IMR-90 (cell line): ENCODE measurements at regions not wholly inside any gene's neighbourhood (a gene's known extent, or its start where the extent isn't known, plus 50 kb on each side); places are given as distances from the start of the nearest gene placed in this dataset.

Source experiments
- ATAC-seq: fragments of 200-7000 bp; cut with Tn5 transposase; 2 replicates; pipeline ENCODE4 v1.9.1; 2020; ENCODE audit warnings: low read depth, mild to moderate bottlenecking, moderate library complexity
- BruUV-seq: library from RNA; stranded (reverse); fragments of 400-500 nt; replicated peaks from 2 replicates; lab custom pipeline; 2021; lab: Mats Ljungman, UMichigan
- CTCF ChIA-PET: fragments of 300-600 bp; formaldehyde crosslinking; extraction: SDS; loops from one replicate; lab custom pipeline; 2021; ENCODE audit warnings: antibody characterized with exemption; lab: Yijun Ruan, JAX
- POLR2A ChIA-PET: fragments of 300-600 bp; sonication (Branson Sonifier 250); formaldehyde crosslinking; loops from one replicate; lab custom pipeline; 2022; ENCODE audit warnings: antibody characterized with exemption; ENCODE audit not compliant: unreplicated experiment; lab: Charles Lee
- DNase-seq: peaks from one replicate; pipeline ENCODE4 v3.0.0; 2013
- H2AFZ ChIP-seq: replicated peaks from 2 replicates; pipeline ENCODE3; 2013; ENCODE audit warnings: low read length, mild to moderate bottlenecking; ENCODE audit not compliant: poor library complexity
- H2AK5ac ChIP-seq: 2 replicates; pipeline ENCODE4 v1.6.1; 2013; ENCODE audit warnings: low read depth, low read length, inconsistent platforms
- H2AK9ac ChIP-seq: replicated peaks from 2 replicates; pipeline ENCODE3; 2013; ENCODE audit warnings: mild to moderate bottlenecking, low read depth, low read length, moderate library complexity; ENCODE audit not compliant: poor library complexity
- H2BK120ac ChIP-seq: 2 replicates; pipeline ENCODE4 v1.6.1; 2013; ENCODE audit warnings: low read depth, low read length, inconsistent platforms
- H2BK15ac ChIP-seq: 3 replicates; pipeline ENCODE4 v1.6.1; 2013; ENCODE audit warnings: low read depth, low read length, inconsistent platforms
- H2BK20ac ChIP-seq: 2 replicates; pipeline ENCODE4 v1.6.1; 2013; ENCODE audit warnings: low read depth, mild to moderate bottlenecking, inconsistent platforms, low read length, moderate library complexity
- H2BK5ac ChIP-seq: 2 replicates; pipeline ENCODE4 v1.6.1; 2013; ENCODE audit warnings: mild to moderate bottlenecking, low read depth, low read length, inconsistent platforms; ENCODE audit not compliant: poor library complexity, severe bottlenecking
- H3K14ac ChIP-seq: replicated peaks from 2 replicates; pipeline ENCODE4 v1.6.1; 2013; ENCODE audit warnings: low read depth, low read length, inconsistent platforms
- H3K18ac ChIP-seq: 2 replicates; pipeline ENCODE4 v1.6.1; 2013; ENCODE audit warnings: low read depth, low read length, control low read depth
- H3K23ac ChIP-seq: 2 replicates; pipeline ENCODE4 v1.6.1; 2013; ENCODE audit warnings: low read depth, low read length, inconsistent platforms
- H3K27ac ChIP-seq: 2 replicates; pipeline ENCODE4 v1.5.1; 2013; ENCODE audit warnings: mild to moderate bottlenecking, control low read depth, low read length; ENCODE audit not compliant: insufficient read depth
- H3K27me3 ChIP-seq: 2 replicates; pipeline ENCODE4 v1.6.1; 2013; ENCODE audit warnings: low read length; ENCODE audit not compliant: control insufficient read depth, insufficient read depth
- H3K36me3 ChIP-seq: 2 replicates; pipeline ENCODE4 v1.6.1; 2013; ENCODE audit warnings: low read length, mixed read lengths; ENCODE audit not compliant: control insufficient read depth, insufficient read depth
- H3K4ac ChIP-seq: 2 replicates; pipeline ENCODE4 v1.6.1; 2013; ENCODE audit warnings: low read depth, low read length, inconsistent platforms
- H3K4me1 ChIP-seq: 2 replicates; pipeline ENCODE4 v1.6.1; 2013; ENCODE audit warnings: low read length, mixed read lengths; ENCODE audit not compliant: control insufficient read depth, insufficient read depth
- H3K4me2 ChIP-seq: 2 replicates; pipeline ENCODE4 v1.6.1; 2013; ENCODE audit warnings: low read depth, mild to moderate bottlenecking, control low read depth, low read length, moderate library complexity
- H3K4me3 ChIP-seq: 2 replicates; pipeline ENCODE4 v1.5.1; 2013; ENCODE audit warnings: low read depth, mild to moderate bottlenecking, control low read depth, low read length, moderate library complexity; ENCODE audit not compliant: insufficient read depth
- H3K56ac ChIP-seq: 2 replicates; pipeline ENCODE4 v1.6.1; 2013; ENCODE audit warnings: low read length, inconsistent platforms; ENCODE audit not compliant: insufficient read depth; ENCODE audit errors: extremely low read depth
- H3K79me1 ChIP-seq, 2 experiments: 2 replicates each; pipeline ENCODE4 v1.6.1; 2013; ENCODE audit warnings: low read length in 2 of 2, inconsistent platforms in 1 of 2, low read depth in 1 of 2
- H3K9ac ChIP-seq: 2 replicates; pipeline ENCODE4 v1.6.1; 2013; ENCODE audit warnings: low read depth, low read length, control low read depth
- H3K9me1 ChIP-seq: 2 replicates; pipeline ENCODE4 v1.6.1; 2013; ENCODE audit warnings: low read length, inconsistent platforms; ENCODE audit not compliant: insufficient read depth
- H3K9me3 ChIP-seq: 2 replicates; pipeline ENCODE4 v1.6.1; 2013; ENCODE audit warnings: low read length; ENCODE audit not compliant: control insufficient read depth, insufficient read depth
- H4K20me1 ChIP-seq: 2 replicates; pipeline ENCODE4 v1.6.1; 2013; ENCODE audit warnings: low read length, inconsistent platforms; ENCODE audit not compliant: insufficient read depth
- H4K5ac ChIP-seq: 2 replicates; pipeline ENCODE4 v1.6.1; 2013; ENCODE audit warnings: mild to moderate bottlenecking, low read depth, low read length, control low read depth
- H4K8ac ChIP-seq, 2 experiments: 2 replicates each; pipeline ENCODE4 v1.6.1; 2013; ENCODE audit warnings: low read depth in 2 of 2, low read length in 2 of 2, control low read depth in 1 of 2, inconsistent platforms in 1 of 2
- H4K91ac ChIP-seq: 2 replicates; pipeline ENCODE4 v1.6.1; 2013; ENCODE audit warnings: low read depth, low read length, inconsistent platforms; ENCODE audit not compliant: insufficient read depth
- CEBPB ChIP-seq: IDR thresholded peaks from 2 replicates; pipeline ENCODE4 v1.6.1; 2012; ENCODE audit warnings: low read depth, low read length, improper control_type of control experiment
- CHD1 ChIP-seq: IDR thresholded peaks from 2 replicates; pipeline ENCODE4 v1.6.1; 2012; ENCODE audit warnings: low read depth, low read length, improper control_type of control experiment
- CTCF ChIP-seq: conservative IDR thresholded peaks from 2 replicates; pipeline ENCODE4 v1.5.1; 2012; ENCODE audit warnings: mild to moderate bottlenecking, low read depth, low read length, improper control_type of control experiment
- FOS ChIP-seq: fragments of 150-350 bp; IDR thresholded peaks from 2 replicates; pipeline ENCODE4 v1.6.1; 2016; ENCODE audit warnings: low read depth, low read length
- MXI1 ChIP-seq: IDR thresholded peaks from 2 replicates; pipeline ENCODE4 v1.6.1; 2012; ENCODE audit warnings: low read depth, mild to moderate bottlenecking, low read length, moderate library complexity, borderline replicate concordance
- POLR2A ChIP-seq: IDR thresholded peaks from 2 replicates; pipeline ENCODE4 v1.6.1; 2012; ENCODE audit warnings: mild to moderate bottlenecking, low read depth, low read length
- RAD21 ChIP-seq: IDR thresholded peaks from 2 replicates; pipeline ENCODE4 v1.6.1; 2012; ENCODE audit warnings: low read length, improper control_type of control experiment
- RCOR1 ChIP-seq: IDR thresholded peaks from 2 replicates; pipeline ENCODE4 v1.6.1; 2012; ENCODE audit warnings: mild to moderate bottlenecking, low read length, improper control_type of control experiment; ENCODE audit not compliant: insufficient replicate concordance
- RFX5 ChIP-seq: IDR thresholded peaks from 2 replicates; pipeline ENCODE4 v1.8.0; 2012; ENCODE audit warnings: low read depth, mild to moderate bottlenecking, low read length, moderate library complexity
- SMC3 ChIP-seq: fragments of 150-350 bp; IDR thresholded peaks from 2 replicates; pipeline ENCODE4 v1.6.1; 2016; ENCODE audit warnings: low read depth, mild to moderate bottlenecking, antibody characterized with exemption, low read length, moderate library complexity
- USF2 ChIP-seq: fragments of 150-350 bp; IDR thresholded peaks from 2 replicates; pipeline ENCODE4 v1.6.1; 2017; ENCODE audit warnings: mild to moderate bottlenecking, antibody characterized with exemption, low read length, low read depth
- WGBS, 2 experiments: methylation state at CpG; one replicate each; pipeline versions ENCODE4 v1.1.5 to v1.1.7; 2013; ENCODE audit warnings: missing lambda C conversion rate in 2 of 2; ENCODE audit not compliant: insufficient read length in 1 of 2; ENCODE audit errors: extremely low coverage in 2 of 2; 5-methylcytosine and 5-hydroxymethylcytosine counted together
- dilution Hi-C: fragments of 300-500 bp; cut with HindIII; formaldehyde crosslinking; loops from one replicate; pipeline ENCODE4 v1.14.3; 2018; ENCODE audit warnings: low sequenced_read_pairs; ENCODE audit not compliant: unreplicated experiment
- in situ Hi-C: fragments of 300-500 bp; cut with MboI; formaldehyde crosslinking; loops from 3 replicates; pipeline ENCODE4 v1.14.3; 2019; ENCODE audit warnings: low sequenced_read_pairs, inconsistent platforms, mixed read lengths
- intact Hi-C: fragments of 100-400 bp; cut with micrococcal nuclease; formaldehyde crosslinking; loops from 2 replicates; pipeline ENCODE4 v1.10.0; 2022

- ChIA-PET POLR2A (no interaction called here), CTCF (interaction anchor here (0.5 kb wide), 1 partner anchor 411 kb away, joined by 3 read pairs; no protein-coding TSS in a partner anchor)
- Histone ChIP-seq H3K14ac (no peak overlapping the region), H2BK5ac (no peak overlapping the region), H3K9me1 (no peaks in the 10 kb centered on the region), H2BK20ac (no peak overlapping the region), H3K9ac (no peak overlapping the region), H3K27ac (no peak overlapping the region), H3K4me1 (no peaks in the 10 kb centered on the region), H4K8ac (no peak overlapping the region), H2BK15ac (no peak overlapping the region), H2AK9ac (no peak overlapping the region), H3K4ac (no peak overlapping the region), H4K91ac (no peak overlapping the region), H3K9me3 (no peaks in the 10 kb centered on the region), H2AK5ac (no peak overlapping the region), H4K5ac (no peak overlapping the region), H3K36me3 (no peaks in the 10 kb centered on the region), H3K4me2 (no peak overlapping the region), H3K27me3 (peaks cover 5% of the 10 kb centered on the region), H3K56ac (no peak overlapping the region), H2BK120ac (no peak overlapping the region), H2AFZ (no peak overlapping the region), H3K4me3 (no peak overlapping the region), H3K79me1 (no peaks in the 10 kb centered on the region), H3K23ac (no peak overlapping the region), H4K20me1 (no peaks in the 10 kb centered on the region), H3K18ac (no peak overlapping the region)
- 80% methylated on average over 1 of the region's 4 CpGs; no CpG with 5 or more reads in 1 of the 2 experiments for WGBS, 2 experiments
- no peak for DNase-seq
- TF ChIP-seq MXI1 (no peak), CTCF (no peak), USF2 (no peak), RFX5 (no peak), CEBPB (no peak), SMC3 (no peak), RAD21 (no peak), POLR2A (no peak), FOS (no peak), CHD1 (no peak), RCOR1 (no peak)
- in situ Hi-C loops (no loop called here), dilution Hi-C loops (no loop called here), intact Hi-C loops (no loop called here)
- no TSS peak for BruUV-seq
- ATAC-seq = no peak
Measured at GRCh38 chr4:86542319-86543027, 51.6 kb upstream of the PTPN13 start.
